ENCODE measurements at regions not wholly inside any gene's neighbourhood (a gene's known extent, or its start where the extent isn't known, plus 50 kb on each side); places are given as distances from the start of the nearest gene placed in this dataset.

DNA sequence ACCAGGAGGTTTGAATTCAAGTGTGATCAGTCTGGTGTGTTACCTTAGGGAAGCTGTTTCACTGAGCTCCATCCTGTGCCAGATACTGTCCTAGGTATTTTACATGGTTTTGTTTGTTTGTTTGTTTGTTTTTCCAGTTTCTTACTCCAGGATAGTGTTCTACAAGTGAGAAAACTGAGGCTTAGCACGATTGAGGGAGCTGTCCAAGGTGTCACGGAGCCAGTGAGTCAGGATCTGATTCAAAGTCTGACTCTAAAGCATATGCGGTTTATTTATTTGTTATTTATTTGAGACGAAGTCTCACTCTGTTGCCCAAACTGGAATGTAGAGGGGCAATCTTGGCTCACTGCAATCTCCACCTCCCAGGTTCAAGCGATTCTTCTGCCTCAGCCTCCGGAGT lies 79.7 kb upstream of the GNG2 start:
- intact Hi-C loops (cut with micrococcal nuclease): loop anchor here (1.0 to 2.0 kb wide), 8 partner anchors 80 to 826 kb away; partner anchors contain the start of genes GNG2 and TRIM9

DNA sequence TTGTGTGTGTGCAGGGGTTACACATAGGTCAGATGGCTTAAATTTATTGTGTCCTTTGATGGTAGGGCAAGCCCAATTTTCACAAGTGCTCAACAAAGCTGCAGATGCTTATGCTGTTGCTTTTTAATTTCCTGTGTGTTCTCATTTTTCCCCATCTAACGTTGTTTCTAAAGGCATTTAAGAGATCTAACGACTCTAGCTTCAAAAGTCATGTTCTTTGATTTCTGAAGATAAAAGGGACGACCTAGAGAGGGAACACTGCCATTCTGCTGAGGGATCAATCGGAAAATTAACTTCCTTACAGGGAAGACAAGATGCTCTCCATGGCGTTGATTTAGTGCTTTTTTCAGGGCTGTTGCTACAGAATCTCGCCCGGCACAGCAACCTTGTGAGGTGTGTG lies 79.0 kb upstream of the GNG2 start:
- intact Hi-C loops (cut with micrococcal nuclease): loop anchor here (2.0 kb wide), 4 partner anchors 79 to 687 kb away; partner anchors contain the start of genes GNG2 and TRIM9

DNA sequence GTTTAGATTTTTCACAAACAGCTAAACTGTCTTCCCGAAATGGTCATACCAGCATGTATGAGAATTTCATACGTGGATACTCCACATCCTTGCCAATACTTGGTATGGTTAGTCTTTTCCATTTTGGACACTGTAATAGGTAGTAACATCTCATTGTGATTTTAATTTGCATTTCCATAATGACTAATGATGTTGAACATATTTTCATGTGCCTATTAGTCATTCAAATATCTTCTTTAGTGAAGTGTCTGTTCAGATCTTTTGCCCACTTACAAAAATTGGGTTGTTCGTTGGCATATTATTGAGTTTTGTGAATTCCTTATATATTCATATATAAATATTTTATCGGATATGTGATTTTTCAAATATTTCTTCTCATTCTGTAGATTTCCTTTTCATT lies 78.0 kb upstream of the GNG2 start:
- intact Hi-C loops (cut with micrococcal nuclease): no loop called here

DNA sequence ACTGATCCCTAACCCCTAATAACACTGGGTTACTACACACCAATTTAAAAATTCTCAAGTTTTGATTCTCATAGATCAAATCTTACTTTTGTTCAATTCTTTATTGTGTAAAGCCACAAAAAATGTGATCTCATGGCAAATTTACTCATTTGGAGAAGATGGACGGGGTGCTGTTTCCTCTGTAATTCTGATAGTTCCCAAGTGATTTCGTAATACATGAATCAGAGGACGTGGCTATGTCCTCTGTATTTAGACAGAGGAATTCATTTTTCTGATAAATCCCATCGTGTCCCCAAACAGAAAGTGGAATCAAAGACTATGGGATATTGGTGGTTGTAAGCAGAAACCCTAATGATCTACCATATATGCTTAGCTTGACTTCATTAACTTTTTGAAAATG lies 76.6 kb upstream of the GNG2 start:
- intact Hi-C loops (cut with micrococcal nuclease): no loop called here

DNA sequence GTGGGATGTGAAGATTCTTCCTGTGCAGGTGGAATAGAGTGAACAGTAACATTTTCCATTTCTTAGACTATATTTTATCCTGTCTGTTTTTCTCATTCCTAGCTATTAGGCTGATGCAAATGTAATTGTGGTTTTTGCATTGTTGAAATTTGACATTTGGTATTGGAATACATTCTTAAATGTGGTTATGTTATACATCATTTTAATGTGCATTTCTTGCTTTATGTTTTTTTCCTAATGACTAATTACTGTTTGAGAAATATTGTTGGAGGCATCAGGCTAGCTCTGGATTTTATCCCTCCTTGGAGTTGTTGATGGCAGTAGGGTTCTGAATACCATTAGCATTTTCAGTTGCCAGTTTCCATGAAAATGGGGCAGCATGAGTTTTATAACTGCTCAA lies 75.9 kb upstream of the GNG2 start:
- intact Hi-C loops (cut with micrococcal nuclease): no loop called here

DNA sequence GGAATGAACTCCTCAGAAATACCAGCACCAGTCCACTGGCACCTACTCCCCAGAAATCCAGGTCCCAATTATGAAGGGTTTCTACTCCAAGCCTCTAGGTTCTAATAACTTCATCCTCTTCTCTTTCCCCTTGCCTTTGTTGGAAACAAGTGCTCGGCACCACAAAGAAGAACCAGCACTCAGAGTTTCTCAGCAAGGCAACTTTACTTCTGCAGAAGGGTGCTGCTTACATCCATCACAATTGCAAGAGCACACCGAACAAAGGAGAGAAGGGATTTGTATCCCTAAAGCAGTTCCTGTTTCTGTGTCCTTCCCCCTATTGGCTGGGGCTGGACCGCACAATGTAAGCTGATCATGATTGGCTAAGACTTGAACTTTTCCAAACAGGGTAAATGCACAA lies 74.2 kb upstream of the GNG2 start:
- intact Hi-C loops (cut with micrococcal nuclease): no loop called here

DNA sequence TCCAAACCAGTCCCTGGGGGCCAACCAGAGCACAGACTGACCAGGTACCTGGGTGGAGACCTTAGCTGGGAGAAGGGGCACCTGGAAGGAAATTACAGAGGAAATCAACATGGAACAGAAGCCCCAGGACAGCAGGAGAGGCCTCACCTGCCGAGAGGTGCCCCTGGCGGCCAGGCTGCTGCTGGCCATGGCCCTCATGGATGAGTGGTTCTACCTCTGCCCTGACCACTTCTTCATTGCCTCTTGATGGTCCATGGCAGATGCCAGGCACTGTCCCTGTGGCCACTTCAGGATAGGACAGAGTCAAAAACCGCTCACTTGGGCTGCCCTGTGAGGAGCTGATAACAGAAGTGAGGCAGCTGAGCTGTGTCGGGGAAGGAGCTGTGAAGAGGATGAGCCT lies 73.1 kb upstream of the GNG2 start:
- intact Hi-C loops (cut with micrococcal nuclease): no loop called here

DNA sequence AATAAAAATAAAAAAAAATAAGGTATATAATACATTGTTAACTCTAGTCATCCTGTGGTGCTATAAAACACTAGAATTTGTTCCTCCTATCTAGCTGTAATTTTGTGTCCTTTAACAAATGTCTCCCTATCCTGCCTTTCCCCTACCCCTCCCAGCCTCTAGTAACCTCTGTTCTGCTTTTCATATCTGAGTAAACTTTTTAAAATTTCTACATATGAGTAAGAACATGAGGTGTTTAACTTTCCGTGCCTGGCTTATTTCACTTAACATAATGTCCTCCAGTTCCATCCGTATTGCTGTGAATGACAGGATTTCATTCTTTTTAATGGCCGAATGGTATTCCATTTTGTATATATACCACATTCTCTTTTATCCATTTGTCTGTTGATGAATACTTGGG lies 71.3 kb upstream of the GNG2 start:
- intact Hi-C loops (cut with micrococcal nuclease): no loop called here

DNA sequence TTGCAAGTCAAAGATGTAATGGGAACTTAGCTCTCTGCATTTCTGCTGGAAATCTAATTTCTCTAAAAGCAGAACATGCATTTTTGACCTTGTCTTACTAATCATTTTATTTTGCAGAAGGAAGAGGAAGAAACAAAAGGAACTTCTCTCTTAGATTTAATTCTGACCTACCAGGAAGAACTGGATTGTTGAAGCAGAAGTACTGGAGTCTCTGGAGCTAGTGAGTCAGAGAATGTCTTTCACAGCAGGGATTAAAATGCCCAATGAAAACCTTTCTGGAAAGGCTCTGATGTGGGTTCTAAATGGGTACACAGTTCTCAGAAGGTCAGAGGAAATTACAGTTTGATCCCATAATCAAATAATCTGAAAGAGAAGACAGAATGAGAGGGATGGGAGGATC lies 70.8 kb upstream of the GNG2 start:
- intact Hi-C loops (cut with micrococcal nuclease): no loop called here

DNA sequence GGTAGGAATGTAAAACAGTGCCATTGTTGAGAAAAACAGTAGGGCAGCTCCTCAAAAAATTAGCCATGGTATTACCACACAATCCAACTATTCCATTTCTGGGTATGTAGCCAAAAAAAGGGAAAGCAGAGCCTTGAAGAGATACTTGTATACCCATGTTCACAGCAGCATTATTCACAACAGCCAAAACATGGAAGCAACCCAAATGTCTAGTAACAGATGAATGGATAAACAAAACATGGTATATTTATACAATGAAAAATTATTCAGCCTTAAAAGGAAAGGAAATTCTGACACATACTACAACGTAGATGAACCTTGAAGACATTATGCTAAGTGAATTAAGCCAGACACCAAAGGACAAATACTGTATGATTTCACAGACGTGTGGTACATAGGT lies 67.6 kb upstream of the GNG2 start:
- intact Hi-C loops (cut with micrococcal nuclease): no loop called here

DNA sequence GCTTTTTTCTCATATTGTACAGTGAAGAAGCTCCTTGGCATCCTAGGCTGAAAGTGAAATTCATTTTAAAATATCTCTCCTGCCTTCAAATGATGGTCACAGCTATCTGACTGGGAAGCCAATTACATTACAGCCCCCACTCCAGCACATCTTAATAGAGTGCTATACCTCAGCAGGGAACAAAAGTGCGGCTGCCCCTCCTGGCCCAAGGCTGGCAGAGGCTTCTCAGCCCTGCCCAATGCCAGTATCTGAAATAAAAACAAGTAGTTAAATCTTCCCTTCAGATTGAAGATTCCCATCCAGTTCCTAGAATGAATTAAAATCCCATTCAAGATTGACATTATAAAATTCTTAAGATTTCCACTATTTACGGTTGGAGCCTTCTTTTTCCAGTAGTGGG lies 54.9 kb upstream of the GNG2 start:
- intact Hi-C loops (cut with micrococcal nuclease): no loop called here

DNA sequence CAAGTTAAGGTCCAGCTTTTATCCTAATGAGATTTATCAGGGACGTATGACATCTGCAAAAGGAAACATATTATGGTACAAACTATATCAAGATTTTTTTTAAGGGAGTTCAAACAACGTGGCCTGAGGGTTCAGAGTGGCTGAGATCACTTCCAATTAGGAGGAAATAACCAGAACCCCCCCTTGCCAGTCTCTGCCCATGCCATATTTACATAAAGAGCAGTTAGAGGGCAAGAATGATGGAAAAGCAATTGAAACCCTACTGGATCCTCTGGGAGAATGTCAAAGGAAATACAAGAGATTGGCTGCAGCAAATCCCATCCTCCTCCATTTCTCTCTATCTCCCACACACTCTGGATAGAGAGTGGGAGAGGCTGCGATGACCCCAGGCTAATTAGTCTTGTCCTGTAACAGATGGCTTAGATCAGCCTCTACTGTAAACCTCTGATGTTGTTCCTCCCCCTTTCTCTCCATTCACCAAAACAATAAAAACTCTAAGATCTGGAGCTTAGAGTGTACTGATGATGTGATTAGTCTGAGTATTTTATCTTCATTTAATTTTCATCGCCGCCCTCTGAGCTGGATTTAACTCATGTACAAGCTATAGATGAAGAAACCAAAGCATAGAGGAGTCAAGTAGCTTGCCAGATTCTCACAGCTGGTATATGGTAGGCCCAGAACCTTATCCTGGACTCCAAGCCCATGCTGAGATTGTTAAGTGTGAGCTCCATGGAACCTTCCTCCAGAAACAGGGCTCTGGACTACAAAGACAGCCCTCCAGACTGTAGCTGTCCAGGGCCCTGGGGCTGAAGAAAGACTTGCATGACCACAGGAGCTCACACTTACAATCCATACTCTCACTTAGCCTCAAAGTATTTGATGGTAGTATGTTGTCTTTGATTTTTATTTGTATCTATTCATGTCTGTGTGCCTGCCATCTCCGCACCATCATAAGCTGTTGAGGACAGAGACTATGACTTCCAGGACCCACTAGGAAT lies 54.1 kb upstream of the GNG2 start:
- intact Hi-C loops (cut with micrococcal nuclease): no loop called here

DNA sequence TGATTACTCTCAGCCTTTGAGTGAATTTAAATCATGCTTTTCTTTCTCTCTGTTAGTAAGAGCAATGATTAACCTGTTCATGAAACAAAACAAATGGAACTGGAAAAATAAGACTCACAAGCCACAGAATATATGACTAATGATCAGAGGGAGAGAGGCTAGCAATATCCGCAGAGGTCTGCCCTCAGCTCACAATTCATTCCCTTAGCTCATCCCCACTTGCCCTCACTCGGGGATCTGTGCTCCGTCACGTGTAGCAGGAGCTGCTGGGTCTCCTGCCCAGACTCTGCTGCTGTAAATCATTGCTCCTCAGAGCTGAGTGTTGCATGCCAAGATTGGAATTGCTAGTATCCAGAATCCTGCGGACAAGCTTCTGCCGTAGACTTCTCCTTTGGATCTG lies 53.1 kb upstream of the GNG2 start:
- intact Hi-C loops (cut with micrococcal nuclease): no loop called here

All from T-helper 1 cell treated with Interleukin-12 subunit alpha and Interleukin-12 subunit beta and Interleukin-4 antibody, amounts not matched to agents 30 ng/mL and 1 ng/mL, for 36 hours (primary cell).